Epithelial cell of proximal tubule (primary cell): ENCODE measurements at regions not wholly inside any gene's neighbourhood (a gene's known extent, or its start where the extent isn't known, plus 50 kb on each side); places are given as distances from the start of the nearest gene placed in this dataset.

Source experiments
- DNase-seq: peaks from one replicate; pipeline ENCODE4 v3.0.0-alpha.2; 2011; ENCODE audit warnings: low read depth
- H3K4me3 ChIP-seq: 2 replicates; pipeline ENCODE4 v1.5.1; 2011; ENCODE audit warnings: low read depth, mild to moderate bottlenecking, low read length
- CTCF ChIP-seq: conservative IDR thresholded peaks from 2 replicates; pipeline ENCODE4 v1.5.1; 2012; ENCODE audit warnings: low read depth, mild to moderate bottlenecking, low read length

- TF ChIP-seq CTCF = no peak
- no peak overlapping the region for H3K4me3 ChIP-seq
- DNase-seq = no peak
Observed at GRCh38 chr3:154952553-154952952, 127.6 kb upstream of the MME start.

- no peak overlapping the region for H3K4me3 ChIP-seq
- TF ChIP-seq CTCF = no peak
- DNase-seq = no peak
Observed at GRCh38 chr3:154943981-154944380, 136.1 kb upstream of the MME start.

GRCh38 chr3:154942827-154943226 lies 137.3 kb upstream of the MME start:
- no peak overlapping the region for H3K4me3 ChIP-seq
- TF ChIP-seq CTCF = no peak
- no peak for DNase-seq

- DNase-seq = no peak
- H3K4me3 ChIP-seq = no peak overlapping the region
- no peak for TF ChIP-seq CTCF
Observed at GRCh38 chr3:154936196-154936595, 143.9 kb upstream of the MME start.

- no peak for TF ChIP-seq CTCF
- H3K4me3 ChIP-seq = no peak overlapping the region
- DNase-seq = no peak
Observed at GRCh38 chr3:154933581-154933980, 146.5 kb upstream of the MME start.

- no peak for TF ChIP-seq CTCF
- no peak overlapping the region for H3K4me3 ChIP-seq
- DNase-seq = no peak
Observed at GRCh38 chr3:154932633-154933032, 147.5 kb upstream of the MME start.

- H3K4me3 ChIP-seq = no peak overlapping the region
- no peak for DNase-seq
- no peak for TF ChIP-seq CTCF
Observed at GRCh38 chr3:154931484-154931883, 148.6 kb upstream of the MME start.
